GM19025 (cell line): ENCODE measurements at regions not wholly inside any gene's neighbourhood (a gene's known extent, or its start where the extent isn't known, plus 50 kb on each side); places are given as distances from the start of the nearest gene placed in this dataset.

ENCODE experiments used
- ATAC-seq: cut with Tn5 transposase; IDR thresholded peaks from one replicate; pipeline ENCODE4 v1.9.1; 2021; ENCODE audit warnings: mild to moderate bottlenecking, low read depth, moderate library complexity; ENCODE audit not compliant: unreplicated experiment

DNA sequence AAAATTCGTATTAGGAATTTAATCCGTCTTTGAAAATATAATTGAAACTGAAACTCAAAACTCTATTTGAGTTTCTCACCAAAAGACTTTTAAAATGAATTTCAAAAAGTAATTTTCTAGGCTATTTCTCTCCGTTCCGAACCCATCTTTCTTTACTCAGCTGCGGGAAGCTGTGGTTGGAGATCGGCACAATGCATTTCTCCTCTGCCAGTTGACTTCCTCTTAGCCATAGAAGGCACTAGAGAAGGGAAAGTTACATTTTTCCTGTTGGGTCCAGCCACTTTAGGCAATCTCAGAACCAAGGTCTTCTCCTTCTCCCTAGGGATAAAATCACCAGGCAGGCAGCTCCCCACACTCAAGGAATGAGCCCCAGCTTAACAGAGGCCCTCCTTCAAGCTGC is 133.6 kb upstream of the COL1A2 start:
- no peak for ATAC-seq

DNA sequence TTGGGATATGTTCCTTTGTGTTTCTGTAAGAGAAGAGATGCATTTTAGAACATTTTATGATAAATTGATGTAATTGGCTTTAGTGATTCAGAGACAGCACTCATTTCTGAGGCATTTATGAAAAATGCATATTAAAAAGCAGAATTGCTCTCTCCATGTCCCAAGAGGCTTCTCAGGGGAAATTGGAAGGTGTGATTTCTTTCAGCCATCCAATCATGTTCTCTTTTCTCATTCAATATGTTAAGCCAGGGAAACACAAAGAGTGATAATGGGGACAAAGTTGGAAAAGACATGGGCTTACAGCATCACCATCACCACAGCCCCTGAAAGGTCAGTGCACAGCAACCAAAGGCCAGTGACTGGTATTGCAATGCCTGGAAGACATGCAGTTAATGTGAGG is 129.9 kb upstream of the COL1A2 start:
- ATAC-seq, result no peak

DNA sequence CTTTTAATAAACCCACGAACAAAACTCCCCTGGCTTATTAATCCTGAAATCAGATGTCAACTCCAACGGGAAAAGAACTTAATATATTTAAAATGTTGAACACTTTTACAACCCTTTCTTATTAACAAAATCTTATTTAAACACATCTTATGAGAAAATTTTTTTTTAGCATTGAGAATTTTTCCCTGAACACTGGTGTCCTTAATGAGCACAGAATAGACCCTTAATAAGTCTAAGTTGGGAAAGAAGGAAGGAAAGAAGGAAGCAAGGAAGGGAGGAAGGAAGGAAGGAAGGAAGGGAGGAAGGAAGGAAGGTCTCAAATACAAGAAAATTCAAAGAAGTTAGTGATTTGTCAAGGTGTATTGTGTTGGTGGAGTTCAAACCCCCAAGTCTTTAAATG is 129.2 kb upstream of the COL1A2 start:
- no peak for ATAC-seq

DNA sequence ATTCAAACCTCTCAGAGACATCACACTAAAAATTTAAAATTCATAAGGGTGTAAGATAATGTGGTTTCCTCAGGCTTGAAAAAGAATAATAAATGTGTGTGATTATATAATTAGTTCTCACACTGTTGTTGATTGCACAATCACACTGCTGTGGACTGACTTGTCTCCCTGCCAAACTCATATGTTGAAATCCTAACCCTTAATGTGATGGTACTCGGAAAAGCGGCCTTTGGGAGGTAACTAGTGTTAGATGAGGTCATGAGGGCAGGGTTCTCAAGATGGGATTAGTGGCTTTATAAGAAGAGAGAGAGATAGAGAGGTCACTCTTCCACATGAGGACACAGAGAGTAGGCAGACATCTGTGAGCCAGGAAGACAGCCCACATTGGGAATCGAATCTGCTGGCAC is 128.5 kb upstream of the COL1A2 start:
- ATAC-seq, result no peak

GRCh38 chr7:94270772-94271171 is 123.9 kb upstream of the COL1A2 start:
- no peak for ATAC-seq

DNA sequence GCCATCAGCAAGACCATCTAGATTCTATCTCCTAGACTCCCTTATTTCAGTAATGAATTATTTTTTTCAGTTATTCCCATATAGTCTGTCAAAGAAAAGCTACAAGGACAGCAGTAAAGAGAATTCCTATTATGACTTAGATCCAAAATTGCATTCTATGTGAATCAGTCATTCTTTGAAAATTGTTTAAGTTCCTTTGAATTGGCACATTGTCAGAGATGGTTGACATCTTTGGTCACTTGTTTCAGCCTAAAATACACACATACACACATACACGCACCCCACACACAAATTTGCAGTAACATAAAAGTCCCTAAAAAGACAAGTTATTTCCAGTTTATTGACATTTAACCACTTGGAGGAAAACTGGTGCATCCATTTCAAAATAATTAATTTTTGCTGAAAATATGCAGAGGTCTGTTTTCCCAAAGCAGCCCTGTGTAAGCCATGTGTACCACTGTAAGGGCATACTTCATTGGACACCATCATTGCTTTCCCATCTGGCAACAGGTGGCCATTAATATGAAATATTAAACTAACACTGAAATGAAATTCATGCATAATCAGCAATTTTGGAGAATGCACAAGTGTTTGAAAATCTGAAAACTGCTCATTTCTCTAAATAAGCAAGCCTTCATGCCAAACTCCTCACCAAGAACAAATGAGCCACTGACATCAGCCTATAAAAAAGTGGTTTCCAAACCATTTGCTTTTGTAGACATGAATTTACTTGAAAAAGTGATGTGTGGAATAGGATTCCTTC is 121.7 kb upstream of the COL1A2 start:
- ATAC-seq, result no peak

DNA sequence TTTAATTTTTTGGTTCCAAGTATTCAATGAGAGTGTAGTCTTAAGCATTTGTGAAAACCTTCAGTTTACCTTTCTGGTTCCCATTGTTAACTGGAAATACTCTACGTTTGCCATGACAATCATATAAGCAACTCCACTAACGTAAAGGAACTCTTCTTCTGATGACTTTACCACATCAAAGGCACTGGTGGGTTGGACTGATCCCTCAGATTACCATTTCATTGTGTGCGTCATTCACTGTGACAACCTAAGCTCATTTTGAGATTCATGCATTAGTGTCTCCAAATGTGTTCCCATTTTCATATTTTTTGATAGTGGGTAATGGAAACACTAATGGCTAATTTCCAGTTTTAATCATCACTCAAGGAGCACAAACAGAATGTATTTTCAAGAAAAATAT is 119.9 kb upstream of the COL1A2 start:
- no peak for ATAC-seq

DNA sequence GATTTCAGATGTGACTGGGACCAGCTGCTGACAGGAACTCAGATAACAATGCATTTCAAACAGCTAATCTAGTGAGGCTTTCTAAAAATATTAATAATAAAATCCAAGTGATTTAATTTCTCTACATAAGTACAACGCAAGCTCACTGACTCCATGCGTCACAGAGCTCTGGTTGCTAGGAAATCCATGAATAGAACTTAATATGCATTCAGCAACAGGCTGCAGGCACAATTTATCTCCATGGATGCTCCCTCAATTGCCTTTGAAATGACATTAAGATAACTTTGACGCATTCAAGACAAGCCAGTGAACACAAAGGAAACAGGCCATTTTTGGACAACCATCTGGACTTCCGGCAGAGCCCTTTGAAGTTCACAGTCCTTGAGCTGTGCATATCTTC is 118.7 kb upstream of the COL1A2 start:
- no peak for ATAC-seq

DNA sequence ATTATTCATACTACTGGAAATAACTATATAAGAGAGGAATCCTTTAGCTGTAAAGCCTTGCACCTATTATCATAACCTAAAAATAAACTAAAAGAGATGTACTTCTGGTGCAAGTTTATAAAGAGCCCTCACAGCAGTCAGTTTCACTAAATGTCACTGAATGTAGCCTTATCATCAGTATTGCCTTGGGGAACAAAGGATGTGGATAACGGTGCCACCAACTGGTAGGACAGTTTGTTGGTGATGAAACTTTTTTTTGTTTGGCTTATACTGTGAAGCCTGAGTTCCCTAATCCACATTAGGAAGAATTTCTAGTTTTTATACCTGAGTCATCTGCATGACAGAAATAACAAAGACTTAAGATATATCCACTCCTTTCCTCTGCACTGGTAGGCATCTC is 117.9 kb upstream of the COL1A2 start:
- ATAC-seq, result no peak

DNA sequence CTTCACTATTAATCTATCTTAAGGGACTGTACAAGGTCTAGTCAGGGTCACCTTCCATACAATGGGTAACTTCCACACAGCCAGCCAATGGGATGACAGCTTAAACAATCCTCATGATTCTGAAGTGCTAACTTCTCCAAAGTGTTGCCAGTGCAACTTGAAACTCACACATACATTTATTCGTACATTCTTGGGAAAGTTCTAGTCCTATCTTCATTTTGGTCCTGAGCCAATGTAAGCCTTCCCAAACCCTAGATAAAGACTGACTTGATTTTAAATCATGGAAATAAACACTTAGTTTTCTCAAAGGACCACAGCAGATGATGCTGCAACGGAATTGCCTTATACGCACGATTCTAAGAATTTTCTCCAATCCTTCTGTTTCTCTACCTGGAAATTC is 117.5 kb upstream of the COL1A2 start:
- no peak for ATAC-seq

- no peak for ATAC-seq
Observed at GRCh38 chr7:94280851-94281250, 113.8 kb upstream of the COL1A2 start.

DNA sequence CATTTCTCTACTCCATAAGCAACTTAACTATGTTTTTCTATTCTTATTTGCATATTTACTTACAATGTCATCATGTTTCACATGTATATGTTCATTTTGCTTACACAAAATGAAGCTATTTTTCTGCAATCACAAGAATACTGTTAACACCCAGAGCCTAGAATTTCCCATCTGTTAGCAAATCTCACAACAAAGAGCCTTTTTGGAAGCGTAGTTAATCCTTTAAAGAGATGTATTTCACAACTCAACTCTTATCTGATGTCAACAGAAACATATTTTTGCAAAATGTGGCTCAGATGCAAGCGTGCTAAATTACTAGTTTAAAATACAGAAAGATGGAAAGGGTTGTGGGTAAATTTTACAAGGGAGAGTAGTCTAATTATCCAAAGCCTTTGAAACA is 110.6 kb upstream of the COL1A2 start:
- ATAC-seq, result no peak

DNA sequence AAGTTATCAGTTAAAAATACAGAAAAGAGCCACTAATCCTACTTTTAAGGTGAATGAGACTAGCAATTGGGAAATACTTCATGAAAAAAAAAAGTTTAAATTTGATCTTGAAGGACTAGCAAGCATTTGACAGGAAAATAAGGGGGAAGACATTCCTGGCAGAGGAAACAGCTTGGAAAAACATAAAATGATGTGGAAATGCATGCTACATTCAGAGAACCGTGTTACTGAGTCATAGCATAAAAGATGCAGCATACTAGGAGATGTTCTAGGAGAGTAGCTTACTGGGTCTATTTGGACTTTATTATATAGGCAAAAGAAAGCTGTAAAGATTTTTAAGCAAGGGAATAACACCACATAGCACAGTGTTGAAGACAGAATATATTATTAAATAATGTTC is 108.6 kb upstream of the COL1A2 start:
- no peak for ATAC-seq

- ATAC-seq, result no peak
Observed at GRCh38 chr7:94288096-94288495, 106.6 kb upstream of the COL1A2 start.

GRCh38 chr7:94289071-94289470 is 105.6 kb upstream of the COL1A2 start:
- no peak for ATAC-seq

DNA sequence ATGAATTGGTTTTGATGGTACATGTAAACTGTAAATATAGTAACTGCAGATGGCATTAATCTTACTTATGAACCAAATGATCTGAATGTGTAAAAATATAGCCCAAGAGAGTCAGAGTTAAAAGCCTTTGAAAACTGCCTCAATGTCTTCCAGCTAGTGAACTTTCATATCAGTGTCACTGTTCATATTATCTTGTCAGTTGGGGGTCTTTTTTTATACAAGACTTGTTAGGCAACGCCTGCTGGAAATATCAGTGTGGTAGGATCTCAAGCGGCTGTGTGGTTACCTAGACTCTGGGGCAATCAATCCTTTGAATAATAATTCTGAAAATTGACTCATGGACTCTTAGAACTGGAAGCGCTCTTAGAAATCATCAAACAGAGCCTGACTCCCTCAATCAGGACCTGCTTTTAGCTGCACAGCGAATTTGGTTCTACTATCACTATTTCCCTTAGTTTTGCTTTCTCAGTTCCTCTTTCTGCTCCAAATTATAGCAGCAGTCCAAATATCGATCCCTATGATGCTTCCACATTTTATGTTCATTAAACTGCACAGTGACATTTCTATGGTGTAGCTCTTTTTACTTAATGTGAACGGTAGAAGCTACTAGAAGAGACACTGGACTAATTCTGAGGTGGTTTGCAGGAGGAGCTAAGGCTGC is 100.1 kb upstream of the COL1A2 start:
- ATAC-seq, result no peak

GRCh38 chr7:94295850-94296249 is 98.8 kb upstream of the COL1A2 start:
- no peak for ATAC-seq

DNA sequence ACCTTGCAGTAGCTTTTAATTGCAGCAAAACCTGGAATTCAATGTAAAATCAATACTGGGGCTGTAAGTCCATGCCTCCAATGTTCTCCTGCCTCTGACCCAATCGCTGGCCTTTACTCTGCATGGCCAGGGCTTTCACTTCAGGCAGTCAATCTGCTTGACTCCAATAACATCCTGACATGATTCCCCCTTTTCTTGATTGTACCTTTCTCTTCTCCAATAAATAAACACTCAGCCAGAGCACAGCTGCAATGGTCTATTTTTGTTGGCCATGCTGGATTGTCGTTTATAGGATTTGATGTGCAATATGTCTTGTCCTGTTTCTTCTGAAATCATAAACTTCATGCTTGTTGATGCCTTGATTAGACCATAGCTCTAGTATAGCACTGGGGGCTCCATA is 97.8 kb upstream of the COL1A2 start:
- no peak for ATAC-seq

DNA sequence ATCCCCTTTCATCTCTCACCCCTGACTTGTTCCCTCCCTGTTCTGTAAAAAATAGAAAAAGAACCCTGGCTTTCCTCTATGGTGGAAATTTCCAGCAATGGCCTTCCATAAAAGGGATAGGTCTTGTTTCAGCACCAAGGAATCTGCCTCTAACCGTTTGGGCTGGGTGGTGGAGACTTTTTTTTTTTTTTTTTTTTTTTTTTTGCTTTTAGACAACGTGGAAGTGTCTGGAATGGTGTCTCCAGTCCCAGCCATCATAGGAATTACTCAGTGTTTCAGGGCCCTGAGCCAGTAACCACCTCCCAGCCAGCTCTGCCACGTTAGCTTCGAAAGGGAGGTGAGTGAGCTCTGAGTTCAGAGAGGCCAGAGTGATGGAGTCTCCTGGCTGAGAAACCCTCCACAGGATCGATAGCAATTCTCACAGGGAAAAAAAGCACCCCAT is 97.3 kb upstream of the COL1A2 start:
- no peak for ATAC-seq

- no peak for ATAC-seq
Observed at GRCh38 chr7:94298943-94299342, 95.8 kb upstream of the COL1A2 start.

DNA sequence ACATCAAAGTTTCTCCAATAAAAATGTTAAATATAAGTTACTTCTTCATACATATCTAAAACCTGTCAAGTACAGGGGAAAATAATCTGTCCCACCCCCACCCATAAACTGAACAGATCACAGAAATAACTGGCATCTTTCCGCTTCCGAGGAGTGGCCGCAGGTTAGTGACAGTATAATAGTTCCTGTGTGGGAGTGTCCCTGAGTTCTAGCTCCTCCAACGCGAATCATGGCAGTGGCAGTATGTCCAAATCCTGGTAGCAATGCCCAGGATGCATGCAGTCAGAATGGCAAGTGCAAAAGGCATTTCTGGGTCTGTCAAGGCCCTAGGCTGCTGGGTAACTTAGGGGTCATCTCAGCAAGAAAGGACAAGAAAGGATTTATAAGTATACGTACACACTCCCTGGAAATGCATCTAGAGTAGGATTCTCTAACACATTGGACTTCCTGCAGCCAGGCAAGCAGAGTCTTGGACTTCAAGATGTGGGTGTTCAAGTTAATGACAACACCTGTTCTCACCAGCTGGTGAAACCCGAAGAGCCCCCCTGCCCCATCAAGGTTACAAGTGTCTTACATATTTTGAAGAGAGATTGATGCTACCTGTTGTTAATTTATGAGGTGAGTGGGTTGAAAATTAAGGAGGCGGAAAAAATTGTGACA is 94.4 kb upstream of the COL1A2 start:
- no peak for ATAC-seq
